ENCODE measurements at regions not wholly inside any gene's neighbourhood (a gene's known extent, or its start where the extent isn't known, plus 50 kb on each side); places are given as distances from the start of the nearest gene placed in this dataset.

DNA sequence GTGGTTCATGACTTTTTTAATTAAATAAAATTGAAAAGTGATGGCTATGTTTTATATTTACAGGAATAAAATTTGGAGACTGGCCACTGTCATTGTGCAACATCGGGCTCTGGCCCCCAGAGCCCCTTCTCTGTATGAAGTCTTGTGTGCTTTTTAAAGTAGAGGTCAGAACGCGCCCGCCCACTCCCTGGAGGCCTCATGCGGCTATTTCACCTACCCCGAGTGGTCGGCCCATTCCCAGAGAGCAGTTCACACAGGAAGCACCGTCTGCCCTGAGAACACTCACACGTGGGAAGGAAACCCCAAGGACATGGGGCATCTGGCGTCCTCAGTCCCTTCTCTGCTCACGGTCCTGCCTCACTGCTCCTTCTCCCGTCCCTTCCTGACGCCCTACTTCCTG is 296.9 kb upstream of the SALL3 start:
- TF ChIP-seq, protein P1, sequence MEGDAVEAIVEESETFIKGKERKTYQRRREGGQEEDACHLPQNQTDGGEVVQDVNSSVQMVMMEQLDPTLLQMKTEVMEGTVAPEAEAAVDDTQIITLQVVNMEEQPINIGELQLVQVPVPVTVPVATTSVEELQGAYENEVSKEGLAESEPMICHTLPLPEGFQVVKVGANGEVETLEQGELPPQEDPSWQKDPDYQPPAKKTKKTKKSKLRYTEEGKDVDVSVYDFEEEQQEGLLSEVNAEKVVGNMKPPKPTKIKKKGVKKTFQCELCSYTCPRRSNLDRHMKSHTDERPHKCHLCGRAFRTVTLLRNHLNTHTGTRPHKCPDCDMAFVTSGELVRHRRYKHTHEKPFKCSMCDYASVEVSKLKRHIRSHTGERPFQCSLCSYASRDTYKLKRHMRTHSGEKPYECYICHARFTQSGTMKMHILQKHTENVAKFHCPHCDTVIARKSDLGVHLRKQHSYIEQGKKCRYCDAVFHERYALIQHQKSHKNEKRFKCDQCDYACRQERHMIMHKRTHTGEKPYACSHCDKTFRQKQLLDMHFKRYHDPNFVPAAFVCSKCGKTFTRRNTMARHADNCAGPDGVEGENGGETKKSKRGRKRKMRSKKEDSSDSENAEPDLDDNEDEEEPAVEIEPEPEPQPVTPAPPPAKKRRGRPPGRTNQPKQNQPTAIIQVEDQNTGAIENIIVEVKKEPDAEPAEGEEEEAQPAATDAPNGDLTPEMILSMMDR (optimal IDR thresholded peaks at IDR 0.05 in 1 of 3, IDR thresholded peaks at IDR 0.05 in 1 of 3, conservative IDR thresholded peaks at IDR 0.05 in 1 of 3; ENCODE audit: extremely low read depth in 1 of 3, insufficient read depth in 2 of 3, low read length in 3 of 3), result no peak
- no peak for TF ChIP-seq EZH2 (IDR thresholded peaks at IDR 0.05; ENCODE audit: low read length)

Measured in keratinocyte (primary cell).